H1 (cell line): ENCODE measurements at regions not wholly inside any gene's neighbourhood (a gene's known extent, or its start where the extent isn't known, plus 50 kb on each side); places are given as distances from the start of the nearest gene placed in this dataset.

Experiments used
- CTCF ChIA-PET: fragments of 300-600 bp; sonication (Branson Sonifier 250); formaldehyde crosslinking; loops from one replicate; lab custom pipeline; 2021; ENCODE audit not compliant: partially characterized antibody; lab: Charles Lee
- POLR2A ChIA-PET: fragments of 300-600 bp; sonication (Branson Sonifier 250); formaldehyde crosslinking; loops from one replicate; lab custom pipeline; 2021; ENCODE audit warnings: inconsistent platforms; ENCODE audit not compliant: partially characterized antibody; lab: Charles Lee
- DNase-seq, 2 experiments: peaks; one replicate each; pipeline versions ENCODE4 v3.0.0 to v3.0.0-alpha.2; 2010 to 2022; ENCODE audit warnings: low spot score in 2 of 2, low read depth in 1 of 2, mixed read lengths in 1 of 2
- FAIRE-seq: peaks from 2 replicates; lab custom pipeline; 2011; peaks lifted over from hg19 to GRCh38; lab: Jason Lieb, UNC
- H2AFZ ChIP-seq: 2 replicates; pipeline ENCODE4 v1.8.1; 2012; ENCODE audit warnings: low read length, inconsistent platforms
- H2AK5ac ChIP-seq: 2 replicates; pipeline ENCODE4 v1.6.1; 2013; ENCODE audit warnings: low read depth, low read length
- H2BK120ac ChIP-seq: replicated peaks from 2 replicates; pipeline ENCODE3; 2013; ENCODE audit warnings: low read depth, low read length, inconsistent platforms
- H2BK12ac ChIP-seq: 2 replicates; pipeline ENCODE4 v1.6.1; 2013; ENCODE audit warnings: low read depth, low read length
- H2BK15ac ChIP-seq: 2 replicates; pipeline ENCODE4 v1.6.1; 2013; ENCODE audit warnings: low read length
- H2BK20ac ChIP-seq: 2 replicates; pipeline ENCODE4 v1.6.1; 2013; ENCODE audit warnings: low read length
- H2BK5ac ChIP-seq: 2 replicates; pipeline ENCODE4 v1.6.1; 2013; ENCODE audit warnings: low read depth, low read length
- H3K14ac ChIP-seq: 2 replicates; pipeline ENCODE4 v1.6.1; 2013; ENCODE audit warnings: inconsistent platforms; ENCODE audit not compliant: insufficient read length
- H3K18ac ChIP-seq: 2 replicates; pipeline ENCODE4 v1.6.1; 2013; ENCODE audit warnings: low read length; ENCODE audit errors: extremely low read depth
- H3K23ac ChIP-seq: 2 replicates; pipeline ENCODE4 v1.6.1; 2013; ENCODE audit warnings: inconsistent platforms; ENCODE audit not compliant: insufficient read length
- H3K23me2 ChIP-seq: 2 replicates; pipeline ENCODE4 v1.6.1; 2013; ENCODE audit warnings: low read depth, low read length
- H3K27ac ChIP-seq: 2 replicates; pipeline ENCODE4 v1.6.1; 2011; ENCODE audit warnings: low read depth, low read length, inconsistent platforms
- H3K27me3 ChIP-seq, 4 experiments: replicated peaks in 1 of 4; 1 replicate in 1 of 4; 2 replicates in 3 of 4; pipeline versions ENCODE4 v1.6.1 to v1.8.1; 2011 to 2013; ENCODE audit warnings: low read length in 3 of 4, mild to moderate bottlenecking in 3 of 4, inconsistent platforms in 2 of 4, mixed read lengths in 2 of 4, moderate library complexity in 1 of 4; ENCODE audit not compliant: control insufficient read depth in 3 of 4, insufficient read depth in 3 of 4; ENCODE audit errors: extremely low read depth in 1 of 4
- H3K36me3 ChIP-seq, 4 experiments: 2 replicates each; pipeline versions ENCODE4 v1.6.1 to v1.8.1; 2011 to 2013; ENCODE audit warnings: mild to moderate bottlenecking in 4 of 4, low read length in 3 of 4, moderate library complexity in 2 of 4, control low read depth in 1 of 4, inconsistent platforms in 1 of 4; ENCODE audit not compliant: insufficient read depth in 4 of 4, control insufficient read depth in 2 of 4
- H3K4ac ChIP-seq: replicated peaks from 2 replicates; pipeline ENCODE3; 2013; ENCODE audit warnings: low read length, low read depth, mixed read lengths, inconsistent platforms; ENCODE audit not compliant: insufficient read length
- H3K4me1 ChIP-seq, 4 experiments: replicated peaks in 1 of 4; 1 replicate in 1 of 4; 2 replicates in 3 of 4; pipeline versions ENCODE4 v1.6.1 to v1.8.1; 2011 to 2013; ENCODE audit warnings: low read length in 3 of 4, inconsistent platforms in 2 of 4, mixed read lengths in 1 of 4; ENCODE audit not compliant: insufficient read depth in 4 of 4, control insufficient read depth in 3 of 4
- H3K4me2 ChIP-seq, 2 experiments: 2 replicates each; pipeline versions ENCODE4 v1.6.1 to v1.8.1; 2011 to 2013; ENCODE audit warnings: low read depth in 2 of 2, low read length in 2 of 2, control low read depth in 1 of 2, inconsistent platforms in 1 of 2, mild to moderate bottlenecking in 1 of 2; ENCODE audit not compliant: insufficient read depth in 1 of 2
- H3K4me3 ChIP-seq, 4 experiments: fragments of 200-600, 300-600 bp in 1 of 4; sonication (generic), shearing (Covaris generic), sonication (Bioruptor Twin) in 1 of 4; 2 replicates each; pipeline versions ENCODE4 v1.5.1 to v1.8.1; 2011 to 2016; ENCODE audit warnings: low read length in 4 of 4, low read depth in 3 of 4, control low read depth in 2 of 4, inconsistent platforms in 2 of 4, mild to moderate bottlenecking in 2 of 4, mixed read lengths in 1 of 4, moderate library complexity in 1 of 4; ENCODE audit not compliant: insufficient read depth in 2 of 4; ENCODE audit errors: extremely low read depth in 1 of 4
- H3K56ac ChIP-seq: replicated peaks from 2 replicates; pipeline ENCODE3; 2013; ENCODE audit warnings: low read depth, mild to moderate bottlenecking, mixed read lengths, low read length, inconsistent platforms; ENCODE audit not compliant: insufficient read length
- H3K79me1 ChIP-seq: 2 replicates; pipeline ENCODE4 v1.6.1; 2013; ENCODE audit warnings: low read depth, low read length, control low read depth
- H3K79me2 ChIP-seq, 2 experiments: 2 replicates each; pipeline versions ENCODE4 v1.6.1 to v1.8.1; 2012 to 2013; ENCODE audit warnings: low read length in 2 of 2, mild to moderate bottlenecking in 2 of 2, inconsistent platforms in 1 of 2; ENCODE audit not compliant: insufficient read depth in 2 of 2, control insufficient read depth in 1 of 2
- H3K9ac ChIP-seq, 4 experiments: replicated peaks in 1 of 4; 1 replicate in 1 of 4; 2 replicates in 3 of 4; pipeline versions ENCODE4 v1.6.1 to v1.8.1; 2011 to 2013; ENCODE audit warnings: low read depth in 3 of 4, low read length in 3 of 4, control low read depth in 2 of 4, mild to moderate bottlenecking in 2 of 4, moderate library complexity in 2 of 4, inconsistent platforms in 1 of 4; ENCODE audit errors: extremely low read depth in 1 of 4
- H3K9me3 ChIP-seq, 2 experiments: 2 replicates each; pipeline versions ENCODE4 v1.6.1 to v1.8.1; 2012 to 2013; ENCODE audit warnings: mild to moderate bottlenecking in 2 of 2, moderate library complexity in 2 of 2, control low read depth in 1 of 2, inconsistent platforms in 1 of 2, low read depth in 1 of 2, low read length in 1 of 2, mixed read lengths in 1 of 2; ENCODE audit not compliant: insufficient read depth in 2 of 2
- H4K20me1 ChIP-seq, 2 experiments: replicated peaks in 1 of 2; 2 replicates each; pipeline versions ENCODE3 to v1.8.1; 2011 to 2013; ENCODE audit warnings: inconsistent platforms in 2 of 2, low read length in 2 of 2, mild to moderate bottlenecking in 1 of 2; ENCODE audit not compliant: insufficient read depth in 2 of 2, control insufficient read depth in 1 of 2
- H4K5ac ChIP-seq: 2 replicates; pipeline ENCODE4 v1.6.1; 2013; ENCODE audit warnings: low read length, low read depth, mixed read lengths, inconsistent platforms; ENCODE audit not compliant: insufficient read length
- H4K8ac ChIP-seq: 2 replicates; pipeline ENCODE4 v1.8.0; 2013; ENCODE audit warnings: mild to moderate bottlenecking, moderate library complexity, low read length, inconsistent platforms; ENCODE audit not compliant: insufficient read depth; ENCODE audit errors: extremely low read depth
- H4K91ac ChIP-seq: replicated peaks from 2 replicates; pipeline ENCODE3; 2013; ENCODE audit warnings: low read length, mixed read lengths, inconsistent platforms; ENCODE audit not compliant: insufficient read length
- BRCA1 ChIP-seq: IDR thresholded peaks from 2 replicates; pipeline ENCODE4 v1.6.1; 2012; ENCODE audit warnings: low read depth, low read length, improper control_type of control experiment
- CBX8 ChIP-seq: fragments of 300-800, 300-1000 bp; sonication (generic); IDR thresholded peaks from 2 replicates; pipeline ENCODE4 v1.7.1; 2016; ENCODE audit warnings: low read depth, low read length, borderline replicate concordance
- CHD1 ChIP-seq: IDR thresholded peaks from 2 replicates; pipeline ENCODE4 v1.6.1; 2012; ENCODE audit warnings: low read depth, low read length, improper control_type of control experiment
- FOSL1 ChIP-seq: IDR thresholded peaks from 2 replicates; pipeline ENCODE4 v1.6.1; 2011; ENCODE audit warnings: mild to moderate bottlenecking, low read depth, low read length, moderate library complexity; ENCODE audit not compliant: insufficient read depth
- HDAC2 ChIP-seq, 2 experiments: fragments of 300-600 bp in 1 of 2; sonication (generic) in 1 of 2; IDR thresholded peaks; 2 replicates each; pipeline ENCODE4 v1.6.1; 2011 to 2012; ENCODE audit warnings: low read depth in 2 of 2, low read length in 2 of 2, mild to moderate bottlenecking in 2 of 2, moderate library complexity in 2 of 2, borderline replicate concordance in 1 of 2, inconsistent platforms in 1 of 2
- MAX ChIP-seq: IDR thresholded peaks from 2 replicates; pipeline ENCODE4 v1.6.1; 2012; ENCODE audit warnings: inconsistent platforms
- PHF8 ChIP-seq: fragments of 200-600 bp; sonication (generic); conservative IDR thresholded peaks from 2 replicates; pipeline ENCODE4 v1.7.1; 2012; ENCODE audit warnings: low read depth, mild to moderate bottlenecking, inconsistent platforms, low read length, moderate library complexity
- POLR2A ChIP-seq, 2 experiments: IDR thresholded peaks; 1 replicate in 1 of 2; 2 replicates in 1 of 2; pipeline ENCODE4 v1.6.1; 2011; ENCODE audit warnings: low read depth in 2 of 2, low read length in 2 of 2, mild to moderate bottlenecking in 2 of 2; ENCODE audit errors: control extremely low read depth in 1 of 2
- RAD21 ChIP-seq, 2 experiments: IDR thresholded peaks in 1 of 2; conservative IDR thresholded peaks in 1 of 2; 2 replicates each; pipeline ENCODE4 v1.6.1; 2011; ENCODE audit warnings: low read depth in 2 of 2, low read length in 2 of 2, improper control_type of control experiment in 1 of 2, inconsistent platforms in 1 of 2, mild to moderate bottlenecking in 1 of 2, moderate library complexity in 1 of 2
- SIN3A ChIP-seq, 2 experiments: IDR thresholded peaks in 1 of 2; conservative IDR thresholded peaks in 1 of 2; 2 replicates each; pipeline ENCODE4 v1.6.1; 2011 to 2012; ENCODE audit warnings: low read length in 2 of 2, improper control_type of control experiment in 1 of 2, low read depth in 1 of 2, mild to moderate bottlenecking in 1 of 2
- SP1 ChIP-seq: IDR thresholded peaks from 2 replicates; pipeline ENCODE4 v1.6.1; 2011; ENCODE audit warnings: low read depth, low read length
- SP4 ChIP-seq: IDR thresholded peaks from 2 replicates; pipeline ENCODE4 v1.6.1; 2012; ENCODE audit warnings: low read length, inconsistent platforms
- SUZ12 ChIP-seq: fragments of 200-600 bp; sonication (generic); IDR thresholded peaks from 2 replicates; pipeline ENCODE4 v1.6.1; 2012; ENCODE audit warnings: mild to moderate bottlenecking, inconsistent platforms, low read length, moderate library complexity, mixed read lengths
- WGBS, 2 experiments: shearing (Covaris generic) in 1 of 2; methylation state at CpG; one replicate each; pipeline versions ENCODE4 v1.1.6 to v1.1.7; 2013 to 2015; ENCODE audit warnings: low lambda C conversion rate in 2 of 2, mixed read lengths in 2 of 2, inconsistent platforms in 1 of 2, low coverage in 1 of 2, missing lambda C conversion rate in 1 of 2; ENCODE audit not compliant: insufficient replicate concordance in 2 of 2, insufficient coverage in 1 of 2, insufficient read length in 1 of 2; ENCODE audit errors: extremely low coverage in 1 of 2, missing lambda C conversion rate in 1 of 2; 5-methylcytosine and 5-hydroxymethylcytosine counted together

- Histone ChIP-seq H3K23ac (no peak overlapping the region), H3K14ac (no peak overlapping the region), H3K9me3 (no peaks in the 10 kb centered on the region), H3K4me3 (no peak overlapping the region), H2AK5ac (no peak overlapping the region), H2BK20ac (no peak overlapping the region), H4K8ac (no peak overlapping the region), H3K56ac (no peak overlapping the region), H3K27me3 (no peaks in the 10 kb centered on the region), H3K79me1 (no peaks in the 10 kb centered on the region), H2BK5ac (no peak overlapping the region), H3K36me3 (no peaks in the 10 kb centered on the region), H2AFZ (no peak overlapping the region), H3K9ac (no peak overlapping the region), H2BK12ac (no peak overlapping the region), H3K4me2 (no peak overlapping the region), H3K4me1 (no peaks in the 10 kb centered on the region), H3K27ac (no peak overlapping the region), H3K18ac (no peak overlapping the region), H4K91ac (no peak overlapping the region), H2BK120ac (no peak overlapping the region), H3K79me2 (no peaks in the 10 kb centered on the region), H3K4ac (no peak overlapping the region), H4K20me1 (no peaks in the 10 kb centered on the region), H4K5ac (no peak overlapping the region), H3K23me2 (no peaks in the 10 kb centered on the region), H2BK15ac (no peak overlapping the region)
- POLR2A ChIA-PET = no interaction called here
- 89% methylated on average over 5 of the region's 5 CpGs; no CpG with 5 or more reads in 1 of the 2 experiments for WGBS, 2 experiments
- DNase-seq (no peak), FAIRE-seq (no peak)
- CTCF ChIA-PET = no interaction called here
- TF ChIP-seq PHF8 (no peak), HDAC2 (IDR thresholded peaks at IDR 0.05; ENCODE audit: borderline replicate concordance in 1 of 2, low read depth in 2 of 2, low read length in 2 of 2) (no peak), SP4 (no peak), BRCA1 (no peak), CHD1 (no peak), RAD21 (IDR thresholded peaks at IDR 0.05 in 1 of 2, conservative IDR thresholded peaks at IDR 0.05 in 1 of 2; ENCODE audit: low read depth in 2 of 2, low read length in 2 of 2) (no peak), FOSL1 (no peak), SUZ12 (no peak), CBX8 (no peak), SP1 (no peak), POLR2A (IDR thresholded peaks at IDR 0.05; ENCODE audit: control extremely low read depth in 1 of 2, low read depth in 2 of 2, low read length in 2 of 2) (no peak), SIN3A (conservative IDR thresholded peaks at IDR 0.05 in 1 of 2, IDR thresholded peaks at IDR 0.05 in 1 of 2; ENCODE audit: low read depth in 1 of 2, low read length in 2 of 2) (no peak), MAX (no peak)
These were observed 65.4 kb downstream of the DRD1 start for GRCh38 chr5:175378444-175379028.
